Heart right ventricle (tissue), 16 donors: ENCODE measurements at regions not wholly inside any gene's neighbourhood (a gene's known extent, or its start where the extent isn't known, plus 50 kb on each side); places are given as distances from the start of the nearest gene placed in this dataset.
A peak's percentile ranks its signal among the peaks of the same experiment; 100 is the strongest.

Source experiments
- ATAC-seq, 8 donors: fragments of 200-7000 bp; cut with Tn5 transposase; one replicate each; pipeline ENCODE4 v1.9.1; 2020; ENCODE audit warnings: mild to moderate bottlenecking in 8 of 8, moderate library complexity in 8 of 8, moderate number of reproducible peaks in 1 of 8
- DNase-seq, 2 donors: peaks; one replicate each; pipeline ENCODE4 v3.0.0-alpha.2; 2020
- H3K27ac ChIP-seq, 10 donors: fragments of 200-600 bp; sonication (generic) in 2 of 10; one replicate each; pipeline versions ENCODE4 v1.5.0 to v1.8.0; 2020 to 2022; ENCODE audit warnings: mild to moderate bottlenecking in 3 of 10
- H3K27me3 ChIP-seq, 7 donors: fragments of 200-600 bp; one replicate each; pipeline ENCODE4 v1.8.0; 2021 to 2022; ENCODE audit warnings: mild to moderate bottlenecking in 2 of 7
- H3K36me3 ChIP-seq, 9 donors: fragments of 200-600 bp; sonication (generic) in 1 of 9; one replicate each; pipeline versions ENCODE4 v1.5.0 to v1.8.0; 2020 to 2022; ENCODE audit warnings: mild to moderate bottlenecking in 2 of 9
- H3K4me1 ChIP-seq, 9 donors: fragments of 200-600 bp; sonication (generic) in 1 of 9; one replicate each; pipeline versions ENCODE4 v1.5.0 to v1.8.0; 2020 to 2022; ENCODE audit warnings: mild to moderate bottlenecking in 4 of 9
- H3K4me3 ChIP-seq, 10 donors: fragments of 200-600 bp; sonication (generic) in 2 of 10; one replicate each; pipeline versions ENCODE4 v1.5.0 to v1.8.0; 2020 to 2022; ENCODE audit warnings: mild to moderate bottlenecking in 7 of 10, moderate library complexity in 2 of 10
- H3K9me3 ChIP-seq, 11 donors: fragments of 200-600 bp in 10 of 11; sonication (generic) in 2 of 11; one replicate each; pipeline versions ENCODE4 v1.5.0 to v1.8.0; 2013 to 2022; ENCODE audit warnings: mild to moderate bottlenecking in 2 of 11, control low read depth in 1 of 11, moderate library complexity in 1 of 11
- WGBS, 2 donors: extraction: QIAGEN DNeasy Blood & Tissue Kit; methylation state at CpG; one replicate each; pipeline ENCODE4 v1.1.7; 2013; ENCODE audit warnings: inconsistent platforms in 1 of 2; 5-methylcytosine and 5-hydroxymethylcytosine counted together
- intact Hi-C, 10 donors: fragments of 100-400 bp; cut with DNase I; formaldehyde crosslinking; loops; one replicate each; pipeline versions ENCODE4 v1.11.1 to v1.14.2; 2022
- TF ChIP-seq, protein P1 (sequence below), 9 donors: fragments of 200-600 bp; sonication (generic) in 2 of 9; IDR thresholded peaks; one replicate each; pipeline versions ENCODE4 v1.5.0 to v1.8.0; 2021 to 2022; ENCODE audit warnings: antibody characterized with exemption in 9 of 9, mild to moderate bottlenecking in 5 of 9, moderate library complexity in 1 of 9
- donor health status: Arrhythmogenic right ventricular cardiomyopathy.
- donor health status: ischemic (EF 13 %, LVEDD 7.1; RV severe dilation, severe dysfunction).
- donor health status: healthy with polysubstance abuse.
- donor health status: DM: no; HTN: yes; CAD: no.
- donor health status: DM: no; HTN: no; CAD: no.
- donor health status: ischemic (EF 25% LVEDD 6.9; RV normal size, moderate dysfunction).
- donor health status: ischemic (EF 25% LVEDD 5.7; RV mildly dilated, moderate dysfunction).
- donor health status: healthy.
- donor health status: DM: yes; HTN: yes; CAD: no.
- donor health status: Ischemic cardiomyopathy.
- donor health status: ischemic (EF 35%, LVEDD 5.7; RV mildly dilated, moderate dysfunction).
- donor health status: nonischemic (EF 11% LVEDD 7.7; RV severe dilation, severe dysfunction).
- donor health status: DM: yes; HTN: yes; CAD: no.
- donor health status: PGD.
- donor health status: ischemic (EF 29% LVEDD 5.4; RV normal size, mild dysfunction).
- donor health status: nonischemic (EF 23%, LVEDD 6.1; RV moderate dilation, normal function).

- Histone ChIP-seq H3K9me3 (no peaks in the 10 kb centered on the region), H3K4me1 (peaks cover 0 to 5% (median 0%) of the 10 kb centered on the region in 9 donors), H3K36me3 (no peaks in the 10 kb centered on the region), H3K4me3 (no peak overlapping the region), H3K27me3 (no peaks in the 10 kb centered on the region), H3K27ac (no peak overlapping the region)
- no peak for ATAC-seq
- DNase-seq = no peak
- TF ChIP-seq, protein P1, sequence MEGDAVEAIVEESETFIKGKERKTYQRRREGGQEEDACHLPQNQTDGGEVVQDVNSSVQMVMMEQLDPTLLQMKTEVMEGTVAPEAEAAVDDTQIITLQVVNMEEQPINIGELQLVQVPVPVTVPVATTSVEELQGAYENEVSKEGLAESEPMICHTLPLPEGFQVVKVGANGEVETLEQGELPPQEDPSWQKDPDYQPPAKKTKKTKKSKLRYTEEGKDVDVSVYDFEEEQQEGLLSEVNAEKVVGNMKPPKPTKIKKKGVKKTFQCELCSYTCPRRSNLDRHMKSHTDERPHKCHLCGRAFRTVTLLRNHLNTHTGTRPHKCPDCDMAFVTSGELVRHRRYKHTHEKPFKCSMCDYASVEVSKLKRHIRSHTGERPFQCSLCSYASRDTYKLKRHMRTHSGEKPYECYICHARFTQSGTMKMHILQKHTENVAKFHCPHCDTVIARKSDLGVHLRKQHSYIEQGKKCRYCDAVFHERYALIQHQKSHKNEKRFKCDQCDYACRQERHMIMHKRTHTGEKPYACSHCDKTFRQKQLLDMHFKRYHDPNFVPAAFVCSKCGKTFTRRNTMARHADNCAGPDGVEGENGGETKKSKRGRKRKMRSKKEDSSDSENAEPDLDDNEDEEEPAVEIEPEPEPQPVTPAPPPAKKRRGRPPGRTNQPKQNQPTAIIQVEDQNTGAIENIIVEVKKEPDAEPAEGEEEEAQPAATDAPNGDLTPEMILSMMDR (IDR thresholded peaks at IDR 0.05) = no peak
- intact Hi-C loops = no loop called here
- 56 to 74% methylated on average over 3 of the region's 3 CpGs for WGBS, 2 donors
Observed at GRCh38 chr13:74743992-74744391, 609.8 kb upstream of the KLF12 start.

GRCh38 chr13:74741732-74742131 lies 607.5 kb upstream of the KLF12 start:
- H3K9me3 ChIP-seq = no peaks in the 10 kb centered on the region
- H3K4me3 ChIP-seq = no peak overlapping the region
- peaks cover 0 to 5% (median 0%) of the 10 kb centered on the region in 9 donors for H3K4me1 ChIP-seq
- no peak for DNase-seq
- H3K27ac ChIP-seq = no peak overlapping the region
- no peaks in the 10 kb centered on the region for H3K27me3 ChIP-seq
- TF ChIP-seq, protein P1 (IDR thresholded peaks at IDR 0.05) = no peak
- 97% methylated on average over 3 of the region's 3 CpGs for WGBS, 2 donors
- ATAC-seq = no peak
- H3K36me3 ChIP-seq = no peaks in the 10 kb centered on the region
- intact Hi-C loops = no loop called here

DNA sequence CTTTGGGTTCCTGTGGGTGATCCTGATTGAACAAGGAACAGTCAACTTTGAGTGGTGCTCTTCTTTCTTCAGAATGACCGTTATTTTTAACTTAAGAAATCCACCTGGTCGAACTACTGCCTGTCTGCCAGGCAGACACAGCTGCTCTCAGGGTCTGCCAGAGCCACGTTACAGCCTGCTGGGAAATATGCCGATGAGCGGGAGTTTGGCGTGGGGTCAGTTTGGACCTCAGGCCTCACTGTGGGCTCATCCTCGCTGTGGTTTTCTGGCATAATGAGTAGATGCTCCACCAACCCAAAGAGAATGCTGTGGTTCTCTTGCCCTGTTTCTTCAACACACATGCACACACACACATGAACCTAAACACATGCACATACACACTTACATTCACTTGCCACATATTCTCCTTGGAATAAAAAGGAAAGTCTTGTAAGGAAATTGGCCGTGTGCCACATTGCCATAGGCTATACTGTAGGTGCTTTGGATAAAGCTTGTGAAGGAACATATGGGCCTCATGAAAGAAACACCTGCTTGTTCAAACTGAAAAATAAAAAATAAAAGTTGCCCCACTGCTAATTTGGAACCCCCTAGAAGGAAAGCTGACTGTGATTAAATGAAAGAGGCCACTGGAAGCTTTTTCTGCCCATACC lies 598.7 kb upstream of the KLF12 start:
- H3K4me1 ChIP-seq = peaks cover 0 to 16% (median 0%) of the 10 kb centered on the region in 9 donors
- intact Hi-C loops = loop anchor here in 2 of 10 donors (5.0 to 10.0 kb wide), 2 partner anchors 156 to 158 kb away; no protein-coding TSS in a partner anchor
- WGBS, 2 donors = 88 to 91% methylated on average over 8 of the region's 8 CpGs
- TF ChIP-seq, protein P1 (IDR thresholded peaks at IDR 0.05) = no peak
- no peak overlapping the region for H3K27ac ChIP-seq
- ATAC-seq (no peak), DNase-seq (no peak)
- no peak overlapping the region for H3K4me3 ChIP-seq
- no peaks in the 10 kb centered on the region for H3K27me3 ChIP-seq
- no peaks in the 10 kb centered on the region for H3K36me3 ChIP-seq
- H3K9me3 ChIP-seq = no peaks in the 10 kb centered on the region

- ATAC-seq = no peak
- WGBS, 2 donors = 90 to 91% methylated on average over 5 of the region's 5 CpGs
- TF ChIP-seq, protein P1 (IDR thresholded peaks at IDR 0.05) = no peak
- Histone ChIP-seq H3K4me3 (no peak overlapping the region), H3K27me3 (no peaks in the 10 kb centered on the region), H3K36me3 (no peaks in the 10 kb centered on the region), H3K27ac (peak overlapping the region in 1 of 10 donors; percentile 32), H3K4me1 (peaks cover 0 to 16% (median 0%) of the 10 kb centered on the region in 9 donors), H3K9me3 (no peaks in the 10 kb centered on the region)
- no peak for DNase-seq
- intact Hi-C loops = loop anchor here in 2 of 10 donors (5.0 to 10.0 kb wide), 2 partner anchors 154 to 157 kb away; no protein-coding TSS in a partner anchor
Observed at GRCh38 chr13:74731731-74732130, 597.5 kb upstream of the KLF12 start.
